ENCODE measurements at regions not wholly inside any gene's neighbourhood (a gene's known extent, or its start where the extent isn't known, plus 50 kb on each side); places are given as distances from the start of the nearest gene placed in this dataset.

- no TSS peak for BruUV-seq (replicated peaks)
- Histone ChIP-seq H4K20me1 (replicated peaks; ENCODE audit: control insufficient read depth, insufficient read depth, low read length) (no peaks in the 10 kb centered on the region), H3K4me2 (ENCODE audit: insufficient read depth, low read length) (no peak overlapping the region), H3K4me1 (replicated peaks in 1 of 2; ENCODE audit: control insufficient read depth in 2 of 2, insufficient read depth in 2 of 2, low read length in 2 of 2) (no peaks in the 10 kb centered on the region), H3K4me3 (no peak overlapping the region), H3K36me3 (ENCODE audit: control insufficient read depth, insufficient read depth, low read length) (no peaks in the 10 kb centered on the region), H3K27ac (ENCODE audit: extremely low read depth, low read depth, low read length) (no peak overlapping the region), H3K27me3 (ENCODE audit: control insufficient read depth in 2 of 2, insufficient read depth in 2 of 2, low read length in 2 of 2) (no peaks in the 10 kb centered on the region), H3K9me1 (ENCODE audit: control insufficient read depth, insufficient read depth, low read length) (no peaks in the 10 kb centered on the region), H3K9ac (ENCODE audit: insufficient read depth in 1 of 2, low read depth in 2 of 2, low read length in 2 of 2) (no peak overlapping the region), H2AFZ (ENCODE audit: low read depth, low read length) (no peak overlapping the region), H3K79me2 (ENCODE audit: control insufficient read depth, insufficient read depth, low read length) (no peaks in the 10 kb centered on the region), H3K9me3 (replicated peaks; ENCODE audit: control insufficient read depth, insufficient read depth, low read depth, low read length) (no peaks in the 10 kb centered on the region)
- CTCF ChIA-PET (ENCODE audit: low intra/inter-chr PET ratio), result no interaction called here
- DNase-seq (ENCODE audit: extremely low read depth in 1 of 4, low spot score in 3 of 4) (no peak), FAIRE-seq (no peak), ATAC-seq (no peak)
- intact Hi-C loops (cut with micrococcal nuclease), result no loop called here
- POLR2A ChIA-PET, result no interaction called here
- in situ Hi-C loops (cut with MboI), result no loop called here
- no peak for TF ChIP-seq ZNF124 (CRISPR knock-in tag; IDR thresholded peaks at IDR 0.05)
- TF ChIP-seq ID3 (CRISPR knock-in tag; IDR thresholded peaks at IDR 0.05), result no peak
- TF ChIP-seq ID3 (tag; IDR thresholded peaks at IDR 0.05), result no peak
- TF ChIP-seq ZNF507 (tag; conservative IDR thresholded peaks at IDR 0.05), result no peak
- no peak for TF ChIP-seq POLR2H (tag; IDR thresholded peaks at IDR 0.05; ENCODE audit: low read depth)
- no peak for TF ChIP-seq CHAMP1 (IDR thresholded peaks at IDR 0.05)
- no peak for TF ChIP-seq ATF4 (CRISPR knock-in tag; IDR thresholded peaks at IDR 0.05)
- no peak for TF ChIP-seq HBP1 (CRISPR knock-in tag; IDR thresholded peaks at IDR 0.05)
- TF ChIP-seq TCF7 (IDR thresholded peaks at IDR 0.05; ENCODE audit: borderline replicate concordance), result no peak
- no peak for TF ChIP-seq ZNF354B (CRISPR knock-in tag; IDR thresholded peaks at IDR 0.05)
- TF ChIP-seq FOXA3 (CRISPR knock-in tag; conservative IDR thresholded peaks at IDR 0.05 in 1 of 2, IDR thresholded peaks at IDR 0.05 in 1 of 2), result no peak
- TF ChIP-seq C11orf30 (IDR thresholded peaks at IDR 0.05; ENCODE audit: low read depth), result no peak
- no peak for TF ChIP-seq E2F5 (CRISPR knock-in tag; IDR thresholded peaks at IDR 0.05)
- no peak for TF ChIP-seq ZNF212 (CRISPR knock-in tag; IDR thresholded peaks at IDR 0.05)
- no peak for TF ChIP-seq CLOCK (CRISPR knock-in tag; IDR thresholded peaks at IDR 0.05; ENCODE audit: borderline replicate concordance)
- no peak for TF ChIP-seq RHOXF2B (CRISPR knock-in tag; conservative IDR thresholded peaks at IDR 0.05)
Observed at GRCh38 chr9:2300325-2300724, 285.2 kb downstream of the SMARCA2 start.
